ENCODE measurements at regions not wholly inside any gene's neighbourhood (a gene's known extent, or its start where the extent isn't known, plus 50 kb on each side); places are given as distances from the start of the nearest gene placed in this dataset.

GRCh38 chr3:177743173-177743890, 546.0 kb upstream of the TBL1XR1 start:
- Histone ChIP-seq H3K4me1 (ENCODE audit: low read depth) (peaks cover 3% of the 10 kb centered on the region), H3K9me3 (ENCODE audit: low read depth) (no peaks in the 10 kb centered on the region), H3K36me3 (no peaks in the 10 kb centered on the region), H3K4me3 (no peak overlapping the region), H3K27ac (no peak overlapping the region), H3K27me3 (no peaks in the 10 kb centered on the region)
- DNase-seq (ENCODE audit: low read depth in 1 of 2, low spot score in 1 of 2), result no peak
- no peak for TF ChIP-seq CTCF (IDR thresholded peaks at IDR 0.05; ENCODE audit: low read depth, low read length)

- no peaks in the 10 kb centered on the region for H3K27me3 ChIP-seq
- TF ChIP-seq CTCF (IDR thresholded peaks at IDR 0.05; ENCODE audit: low read depth, low read length), result no peak
These were observed 547.8 kb upstream of the TBL1XR1 start for GRCh38 chr3:177744873-177745606.

GRCh38 chr3:177745607-177746005, 548.3 kb upstream of the TBL1XR1 start:
- TF ChIP-seq CTCF (IDR thresholded peaks at IDR 0.05; ENCODE audit: low read depth, low read length), result no peak
- DNase-seq (ENCODE audit: low read depth in 1 of 2, low spot score in 1 of 2), result no peak
- H3K27ac ChIP-seq, result no peak overlapping the region
- H3K27me3 ChIP-seq, result no peaks in the 10 kb centered on the region
- no peaks in the 10 kb centered on the region for H3K36me3 ChIP-seq
- H3K9me3 ChIP-seq (ENCODE audit: low read depth), result no peaks in the 10 kb centered on the region
- H3K4me3 ChIP-seq, result no peak overlapping the region
- H3K4me1 ChIP-seq (ENCODE audit: low read depth), result peaks cover 3% of the 10 kb centered on the region

More at GRCh38 chr3:177744873-177745606, 547.8 kb upstream of the TBL1XR1 start:
- no peak overlapping the region for H3K27ac ChIP-seq
- no peaks in the 10 kb centered on the region for H3K9me3 ChIP-seq (ENCODE audit: low read depth)
- no peak overlapping the region for H3K4me3 ChIP-seq
- peak in 1 of 2 donors; percentile 91 for DNase-seq (ENCODE audit: low read depth in 1 of 2, low spot score in 1 of 2)
- no peaks in the 10 kb centered on the region for H3K36me3 ChIP-seq
- H3K4me1 ChIP-seq (ENCODE audit: low read depth), result peaks cover 3% of the 10 kb centered on the region

- no peak for TF ChIP-seq CTCF (IDR thresholded peaks at IDR 0.05; ENCODE audit: low read depth, low read length)
- Histone ChIP-seq H3K4me1 (ENCODE audit: low read depth) (peaks cover 3% of the 10 kb centered on the region), H3K9me3 (ENCODE audit: low read depth) (no peaks in the 10 kb centered on the region), H3K27me3 (no peaks in the 10 kb centered on the region), H3K36me3 (no peaks in the 10 kb centered on the region), H3K4me3 (no peak overlapping the region), H3K27ac (peak overlapping the region; percentile 18)
- DNase-seq (ENCODE audit: low read depth in 1 of 2, low spot score in 1 of 2), result peak in 1 of 2 donors; percentile 49
These were observed 549.2 kb upstream of the TBL1XR1 start for GRCh38 chr3:177746337-177746933.

GRCh38 chr3:177749836-177750235, 552.6 kb upstream of the TBL1XR1 start:
- DNase-seq (ENCODE audit: low read depth in 1 of 2, low spot score in 1 of 2), result no peak
- Histone ChIP-seq H3K27me3 (no peaks in the 10 kb centered on the region), H3K27ac (no peak overlapping the region), H3K4me1 (ENCODE audit: low read depth) (peaks cover 3% of the 10 kb centered on the region), H3K36me3 (no peaks in the 10 kb centered on the region), H3K9me3 (ENCODE audit: low read depth) (no peaks in the 10 kb centered on the region), H3K4me3 (no peak overlapping the region)
- no peak for TF ChIP-seq CTCF (IDR thresholded peaks at IDR 0.05; ENCODE audit: low read depth, low read length)
